ENCODE measurements at regions not wholly inside any gene's neighbourhood (a gene's known extent, or its start where the extent isn't known, plus 50 kb on each side); places are given as distances from the start of the nearest gene placed in this dataset.

DNA sequence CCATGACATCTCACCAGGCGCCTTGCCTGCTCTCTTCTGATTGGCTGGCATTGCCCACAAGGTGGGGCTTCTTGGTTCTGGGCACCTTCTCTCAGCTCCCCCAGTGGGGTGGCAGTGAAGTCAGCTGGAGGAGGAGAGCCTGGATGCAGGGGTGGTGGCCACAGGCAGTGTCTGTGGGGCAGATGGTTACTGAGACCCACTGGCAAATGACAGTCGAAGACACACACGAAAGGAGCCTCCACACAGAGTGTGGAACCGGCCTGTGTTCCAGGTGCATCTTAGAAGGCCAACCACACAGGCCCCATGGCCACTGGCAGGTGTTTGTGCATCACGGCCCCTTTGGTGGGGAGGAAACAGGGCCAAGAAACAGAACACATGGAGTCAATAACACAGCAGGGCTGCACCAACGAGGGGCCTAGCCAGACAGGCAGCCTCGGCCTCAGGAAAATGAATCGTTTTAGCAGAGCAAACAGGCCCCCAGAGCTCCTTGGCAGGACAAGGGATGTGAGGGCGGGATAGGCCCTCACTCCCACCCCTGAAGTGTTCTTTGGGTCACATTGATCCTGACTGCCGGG is 683.4 kb downstream of the TBC1D22A start (continued):
- TF ChIP-seq, protein P1, sequence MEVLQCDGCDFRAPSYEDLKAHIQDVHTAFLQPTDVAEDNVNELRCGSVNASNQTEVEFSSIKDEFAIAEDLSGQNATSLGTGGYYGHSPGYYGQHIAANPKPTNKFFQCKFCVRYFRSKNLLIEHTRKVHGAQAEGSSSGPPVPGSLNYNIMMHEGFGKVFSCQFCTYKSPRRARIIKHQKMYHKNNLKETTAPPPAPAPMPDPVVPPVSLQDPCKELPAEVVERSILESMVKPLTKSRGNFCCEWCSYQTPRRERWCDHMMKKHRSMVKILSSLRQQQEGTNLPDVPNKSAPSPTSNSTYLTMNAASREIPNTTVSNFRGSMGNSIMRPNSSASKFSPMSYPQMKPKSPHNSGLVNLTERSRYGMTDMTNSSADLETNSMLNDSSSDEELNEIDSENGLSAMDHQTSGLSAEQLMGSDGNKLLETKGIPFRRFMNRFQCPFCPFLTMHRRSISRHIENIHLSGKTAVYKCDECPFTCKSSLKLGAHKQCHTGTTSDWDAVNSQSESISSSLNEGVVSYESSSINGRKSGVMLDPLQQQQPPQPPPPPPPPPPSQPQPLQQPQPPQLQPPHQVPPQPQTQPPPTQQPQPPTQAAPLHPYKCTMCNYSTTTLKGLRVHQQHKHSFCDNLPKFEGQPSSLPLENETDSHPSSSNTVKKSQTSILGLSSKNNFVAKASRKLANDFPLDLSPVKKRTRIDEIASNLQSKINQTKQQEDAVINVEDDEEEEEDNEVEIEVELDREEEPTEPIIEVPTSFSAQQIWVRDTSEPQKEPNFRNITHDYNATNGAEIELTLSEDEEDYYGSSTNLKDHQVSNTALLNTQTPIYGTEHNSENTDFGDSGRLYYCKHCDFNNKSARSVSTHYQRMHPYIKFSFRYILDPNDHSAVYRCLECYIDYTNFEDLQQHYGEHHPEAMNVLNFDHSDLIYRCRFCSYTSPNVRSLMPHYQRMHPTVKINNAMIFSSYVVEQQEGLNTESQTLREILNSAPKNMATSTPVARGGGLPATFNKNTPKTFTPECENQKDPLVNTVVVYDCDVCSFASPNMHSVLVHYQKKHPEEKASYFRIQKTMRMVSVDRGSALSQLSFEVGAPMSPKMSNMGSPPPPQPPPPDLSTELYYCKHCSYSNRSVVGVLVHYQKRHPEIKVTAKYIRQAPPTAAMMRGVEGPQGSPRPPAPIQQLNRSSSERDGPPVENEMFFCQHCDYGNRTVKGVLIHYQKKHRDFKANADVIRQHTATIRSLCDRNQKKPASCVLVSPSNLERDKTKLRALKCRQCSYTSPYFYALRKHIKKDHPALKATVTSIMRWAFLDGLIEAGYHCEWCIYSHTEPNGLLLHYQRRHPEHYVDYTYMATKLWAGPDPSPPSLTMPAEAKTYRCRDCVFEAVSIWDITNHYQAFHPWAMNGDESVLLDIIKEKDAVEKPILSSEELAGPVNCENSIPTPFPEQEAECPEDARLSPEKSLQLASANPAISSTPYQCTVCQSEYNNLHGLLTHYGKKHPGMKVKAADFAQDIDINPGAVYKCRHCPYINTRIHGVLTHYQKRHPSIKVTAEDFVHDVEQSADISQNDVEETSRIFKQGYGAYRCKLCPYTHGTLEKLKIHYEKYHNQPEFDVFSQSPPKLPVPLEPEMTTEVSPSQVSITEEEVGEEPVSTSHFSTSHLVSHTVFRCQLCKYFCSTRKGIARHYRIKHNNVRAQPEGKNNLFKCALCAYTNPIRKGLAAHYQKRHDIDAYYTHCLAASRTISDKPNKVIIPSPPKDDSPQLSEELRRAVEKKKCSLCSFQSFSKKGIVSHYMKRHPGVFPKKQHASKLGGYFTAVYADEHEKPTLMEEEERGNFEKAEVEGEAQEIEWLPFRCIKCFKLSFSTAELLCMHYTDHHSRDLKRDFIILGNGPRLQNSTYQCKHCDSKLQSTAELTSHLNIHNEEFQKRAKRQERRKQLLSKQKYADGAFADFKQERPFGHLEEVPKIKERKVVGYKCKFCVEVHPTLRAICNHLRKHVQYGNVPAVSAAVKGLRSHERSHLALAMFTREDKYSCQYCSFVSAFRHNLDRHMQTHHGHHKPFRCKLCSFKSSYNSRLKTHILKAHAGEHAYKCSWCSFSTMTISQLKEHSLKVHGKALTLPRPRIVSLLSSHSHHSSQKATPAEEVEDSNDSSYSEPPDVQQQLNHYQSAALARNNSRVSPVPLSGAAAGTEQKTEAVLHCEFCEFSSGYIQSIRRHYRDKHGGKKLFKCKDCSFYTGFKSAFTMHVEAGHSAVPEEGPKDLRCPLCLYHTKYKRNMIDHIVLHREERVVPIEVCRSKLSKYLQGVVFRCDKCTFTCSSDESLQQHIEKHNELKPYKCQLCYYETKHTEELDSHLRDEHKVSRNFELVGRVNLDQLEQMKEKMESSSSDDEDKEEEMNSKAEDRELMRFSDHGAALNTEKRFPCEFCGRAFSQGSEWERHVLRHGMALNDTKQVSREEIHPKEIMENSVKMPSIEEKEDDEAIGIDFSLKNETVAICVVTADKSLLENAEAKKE (CRISPR knock-in tag; IDR thresholded peaks at IDR 0.05): no peak
- TF ChIP-seq ZNF331 (CRISPR knock-in tag; IDR thresholded peaks at IDR 0.05; ENCODE audit: low read depth) (no peak), NANOG (IDR thresholded peaks at IDR 0.05; ENCODE audit: borderline replicate concordance) (no peak), EZH2 (IDR thresholded peaks at IDR 0.05; ENCODE audit: low read depth, unreplicated experiment) (no peak)

DNA sequence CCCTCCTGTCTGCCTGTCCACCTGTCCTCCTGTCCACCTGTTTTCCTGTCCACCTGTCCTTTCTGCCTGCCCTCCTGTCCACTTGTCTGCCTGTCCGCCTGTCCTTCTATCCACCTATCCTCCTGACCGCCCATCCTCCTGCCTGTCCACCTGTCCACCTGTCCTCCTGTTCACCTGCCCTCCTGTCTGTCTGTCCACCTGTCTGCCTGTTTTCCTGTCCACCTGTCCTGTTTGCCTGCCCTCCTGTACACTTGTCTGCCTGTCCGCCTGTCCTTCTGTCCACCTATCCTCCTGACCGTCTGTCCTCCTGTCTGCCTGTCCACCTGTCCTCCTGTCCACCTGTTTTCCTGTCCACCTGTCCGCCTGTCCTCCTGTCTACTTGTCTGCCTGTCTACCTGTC is 682.8 kb downstream of the TBC1D22A start:
- H3K27me3 ChIP-seq (ENCODE audit: insufficient read depth): no peaks in the 10 kb centered on the region
- no peaks in the 10 kb centered on the region for H4K20me1 ChIP-seq (replicated peaks; ENCODE audit: insufficient read depth)
- H3K4me1 ChIP-seq (ENCODE audit: insufficient read depth): no peaks in the 10 kb centered on the region
- DNase-seq (ENCODE audit: low spot score) (no peak), ATAC-seq (no peak)
- H3K36me3 ChIP-seq (ENCODE audit: insufficient read depth): no peaks in the 10 kb centered on the region
- no peak overlapping the region for H2AFZ ChIP-seq
- peaks cover 99% of the 10 kb centered on the region for H3K9me3 Mint-ChIP-seq
- H3K4me3 Mint-ChIP-seq: no peak overlapping the region
- no peak overlapping the region for H3K27ac Mint-ChIP-seq
- H3K9me2 ChIP-seq (ENCODE audit: insufficient read depth): no peaks in the 10 kb centered on the region
- no peak overlapping the region for H3K4me2 ChIP-seq
- no peaks in the 10 kb centered on the region for H3K79me2 ChIP-seq (replicated peaks; ENCODE audit: insufficient read depth)
- H3K4me3 ChIP-seq: no peak overlapping the region
- peaks cover 13% of the 10 kb centered on the region for H3K27me3 Mint-ChIP-seq (ENCODE audit: insufficient read depth, low read depth, poor library complexity)
- H3F3A ChIP-seq (replicated peaks; ENCODE audit: low read depth): no peaks in the 10 kb centered on the region
- peaks cover 52% of the 10 kb centered on the region for H3K36me3 Mint-ChIP-seq (ENCODE audit: low read depth)
- H3K27ac ChIP-seq (ENCODE audit: low read depth): no peak overlapping the region
- H3K4me1 Mint-ChIP-seq: no peaks in the 10 kb centered on the region
- TF ChIP-seq POLR2AphosphoS5 (IDR thresholded peaks at IDR 0.05; ENCODE audit: low read depth): no peak
- TF ChIP-seq, protein P1 (CRISPR knock-in tag; IDR thresholded peaks at IDR 0.05): no peak
- TF ChIP-seq, protein P2, sequence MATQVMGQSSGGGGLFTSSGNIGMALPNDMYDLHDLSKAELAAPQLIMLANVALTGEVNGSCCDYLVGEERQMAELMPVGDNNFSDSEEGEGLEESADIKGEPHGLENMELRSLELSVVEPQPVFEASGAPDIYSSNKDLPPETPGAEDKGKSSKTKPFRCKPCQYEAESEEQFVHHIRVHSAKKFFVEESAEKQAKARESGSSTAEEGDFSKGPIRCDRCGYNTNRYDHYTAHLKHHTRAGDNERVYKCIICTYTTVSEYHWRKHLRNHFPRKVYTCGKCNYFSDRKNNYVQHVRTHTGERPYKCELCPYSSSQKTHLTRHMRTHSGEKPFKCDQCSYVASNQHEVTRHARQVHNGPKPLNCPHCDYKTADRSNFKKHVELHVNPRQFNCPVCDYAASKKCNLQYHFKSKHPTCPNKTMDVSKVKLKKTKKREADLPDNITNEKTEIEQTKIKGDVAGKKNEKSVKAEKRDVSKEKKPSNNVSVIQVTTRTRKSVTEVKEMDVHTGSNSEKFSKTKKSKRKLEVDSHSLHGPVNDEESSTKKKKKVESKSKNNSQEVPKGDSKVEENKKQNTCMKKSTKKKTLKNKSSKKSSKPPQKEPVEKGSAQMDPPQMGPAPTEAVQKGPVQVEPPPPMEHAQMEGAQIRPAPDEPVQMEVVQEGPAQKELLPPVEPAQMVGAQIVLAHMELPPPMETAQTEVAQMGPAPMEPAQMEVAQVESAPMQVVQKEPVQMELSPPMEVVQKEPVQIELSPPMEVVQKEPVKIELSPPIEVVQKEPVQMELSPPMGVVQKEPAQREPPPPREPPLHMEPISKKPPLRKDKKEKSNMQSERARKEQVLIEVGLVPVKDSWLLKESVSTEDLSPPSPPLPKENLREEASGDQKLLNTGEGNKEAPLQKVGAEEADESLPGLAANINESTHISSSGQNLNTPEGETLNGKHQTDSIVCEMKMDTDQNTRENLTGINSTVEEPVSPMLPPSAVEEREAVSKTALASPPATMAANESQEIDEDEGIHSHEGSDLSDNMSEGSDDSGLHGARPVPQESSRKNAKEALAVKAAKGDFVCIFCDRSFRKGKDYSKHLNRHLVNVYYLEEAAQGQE (IDR thresholded peaks at IDR 0.05; ENCODE audit: unreplicated experiment): no peak

All from GM23338 (cell line).